Ascending aorta (tissue), 2 donors: ENCODE measurements at regions not wholly inside any gene's neighbourhood (a gene's known extent, or its start where the extent isn't known, plus 50 kb on each side); places are given as distances from the start of the nearest gene placed in this dataset.
"Not testable (repeated sequence)": the region's sequence is repeated elsewhere in the genome, so short reads cannot be mapped to it uniquely, and the experiment has no call there.

ENCODE experiments used
- DNase-seq, 2 donors: peaks; one replicate each; pipeline ENCODE4 v3.0.0-alpha.2; 2019; ENCODE audit warnings: low spot score in 2 of 2
- H3K27ac ChIP-seq, 2 donors: fragments of 200-600 bp; sonication (generic); one replicate each; pipeline ENCODE4 v1.5.1; 2016 to 2017; ENCODE audit warnings: mild to moderate bottlenecking in 1 of 2
- H3K27me3 ChIP-seq: fragments of 200-600 bp; sonication (generic); one replicate; pipeline ENCODE4 v1.5.1; 2017
- H3K36me3 ChIP-seq, 2 donors: fragments of 200-600 bp; sonication (generic); one replicate each; pipeline ENCODE4 v1.5.1; 2016
- H3K4me1 ChIP-seq, 2 donors: fragments of 200-600 bp; sonication (generic); one replicate each; pipeline ENCODE4 v1.5.1; 2016 to 2017; ENCODE audit warnings: mild to moderate bottlenecking in 1 of 2
- H3K4me3 ChIP-seq, 2 donors: fragments of 200-600 bp; sonication (generic); one replicate each; pipeline ENCODE4 v1.5.1; 2016 to 2017; ENCODE audit warnings: mild to moderate bottlenecking in 1 of 2
- H3K9me3 ChIP-seq, 2 donors: fragments of 200-600 bp; sonication (generic); one replicate each; pipeline ENCODE4 v1.5.1; 2016
- CTCF ChIP-seq, 3 experiments: fragments of 200-600 bp in 2 of 3; fragments of 450-650 bp in 1 of 3; sonication (generic) in 2 of 3; IDR thresholded peaks; one replicate each; pipeline ENCODE4 v1.5.1; 2016 to 2019; ENCODE audit warnings: antibody characterized with exemption in 3 of 3, mild to moderate bottlenecking in 1 of 3, moderate library complexity in 1 of 3
- intact Hi-C: fragments of 100-400 bp; cut with DNase I; formaldehyde crosslinking; loops from one replicate; pipeline ENCODE4 v1.15.1; 2023

DNA sequence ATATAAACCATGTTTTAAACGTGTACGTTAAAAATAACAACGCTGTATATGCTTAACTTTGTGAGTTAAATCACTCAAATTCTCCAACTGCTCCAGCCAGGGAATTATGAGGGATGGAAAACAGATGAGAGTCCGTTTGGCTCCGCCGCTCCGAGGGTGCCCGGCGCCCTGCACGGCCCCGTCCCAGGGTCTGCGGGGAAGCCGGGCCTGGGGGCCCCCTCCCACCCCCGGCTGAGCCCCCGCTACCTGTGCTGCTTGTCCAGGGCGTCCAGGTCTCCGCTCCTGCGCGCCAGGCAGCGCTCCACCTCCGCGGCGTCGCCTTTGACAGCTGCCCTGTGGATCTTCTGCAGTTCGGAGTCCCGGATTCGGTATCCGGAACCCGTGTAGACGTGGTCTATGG is 415.5 kb downstream of the FOXD4L4 start:
- H3K27me3 ChIP-seq, H3K9me3 ChIP-seq, H3K27ac ChIP-seq, DNase-seq, H3K4me3 ChIP-seq, H3K36me3 ChIP-seq, intact Hi-C loops, H3K4me1 ChIP-seq: not testable (repeated sequence)

DNA sequence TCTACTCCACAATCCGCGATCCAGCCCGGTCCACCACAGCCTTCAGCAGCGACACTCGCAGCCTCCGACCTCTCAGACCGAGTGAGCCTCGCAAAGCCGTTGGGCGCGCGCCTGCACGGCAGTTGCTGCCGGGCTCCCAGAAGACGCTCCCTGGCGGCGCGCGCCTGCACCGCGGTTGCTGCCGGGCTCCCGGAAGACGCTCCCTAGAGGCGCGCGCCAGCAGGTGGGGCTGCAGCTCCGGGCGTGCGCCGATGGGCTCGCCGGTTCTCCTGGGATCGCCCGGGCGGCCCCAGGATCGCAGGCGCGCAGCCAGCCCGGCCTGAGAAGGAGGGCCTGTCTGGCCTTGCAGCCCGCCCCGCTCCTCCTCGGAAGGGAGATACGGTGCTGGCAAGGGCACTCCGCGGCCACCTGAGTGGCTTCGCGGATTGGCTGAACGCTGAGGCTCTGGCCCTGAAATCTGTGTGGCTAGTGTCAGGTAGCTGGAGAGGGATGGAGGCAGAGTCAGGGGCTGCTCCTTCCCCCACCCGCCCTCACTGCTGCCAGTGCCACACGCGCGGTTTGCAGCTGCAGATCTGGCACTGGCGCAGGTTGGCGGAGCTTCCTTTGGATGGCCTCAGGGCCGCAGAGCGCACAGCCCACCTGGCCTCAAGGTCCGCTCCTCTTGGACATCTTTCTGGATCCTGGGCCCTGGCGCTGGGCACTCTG is 416.2 kb downstream of the FOXD4L4 start:
- intact Hi-C loops, H3K9me3 ChIP-seq, H3K4me1 ChIP-seq, H3K27me3 ChIP-seq, H3K27ac ChIP-seq, DNase-seq, H3K36me3 ChIP-seq: not testable (repeated sequence)
- peak overlapping the region in 1 of 2 donors; percentile 50 for H3K4me3 ChIP-seq
- peak in 1 of 3 experiments; percentile 24 for TF ChIP-seq CTCF (IDR thresholded peaks at IDR 0.05)

DNA sequence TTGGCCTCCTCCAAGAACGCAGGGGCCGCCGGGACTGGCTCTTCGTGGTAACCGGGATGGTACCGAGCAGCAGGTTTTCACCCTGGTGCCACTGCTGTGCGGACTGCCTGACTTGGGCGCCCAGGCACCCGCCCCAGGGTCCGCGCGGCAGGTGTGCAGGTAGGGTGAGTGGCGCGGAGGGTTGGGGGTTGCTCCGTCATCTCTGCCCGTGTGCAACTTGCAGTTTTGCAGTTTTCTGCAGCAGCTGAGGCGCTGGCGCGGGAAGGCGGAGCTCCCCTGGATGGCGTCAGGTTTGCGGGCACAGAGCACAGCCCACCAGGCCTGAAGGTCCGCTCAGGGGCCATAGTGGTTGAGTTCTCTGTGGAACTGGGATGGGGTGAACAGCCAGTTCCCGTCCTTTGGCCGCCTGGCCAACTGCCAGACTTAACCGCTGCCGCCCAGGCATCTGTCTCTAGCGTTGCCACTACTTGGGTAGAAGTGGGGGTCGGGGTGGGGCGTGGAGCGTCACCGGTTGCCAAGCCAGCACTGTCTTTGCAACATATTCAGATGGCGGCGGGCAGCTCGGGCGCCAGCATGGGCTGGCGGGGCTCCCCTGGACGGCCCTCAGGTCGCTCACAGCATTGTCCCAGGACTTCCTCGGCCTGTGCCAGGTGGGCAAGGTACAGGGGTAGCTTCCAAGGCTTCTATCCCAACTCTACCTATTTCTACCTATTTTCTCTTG is 417.2 kb downstream of the FOXD4L4 start:
- H3K9me3 ChIP-seq, H3K36me3 ChIP-seq, intact Hi-C loops, H3K27ac ChIP-seq, DNase-seq, H3K27me3 ChIP-seq, H3K4me1 ChIP-seq: not testable (repeated sequence)
- H3K4me3 ChIP-seq, result peak overlapping the region in 1 of 2 donors; percentile 19

- H3K27ac ChIP-seq, H3K9me3 ChIP-seq, H3K27me3 ChIP-seq, H3K36me3 ChIP-seq, H3K4me1 ChIP-seq, H3K4me3 ChIP-seq, intact Hi-C loops, DNase-seq: not testable (repeated sequence)
These were observed 445.4 kb downstream of the FOXD4L4 start for GRCh38 chr9:66182316-66182715.

DNA sequence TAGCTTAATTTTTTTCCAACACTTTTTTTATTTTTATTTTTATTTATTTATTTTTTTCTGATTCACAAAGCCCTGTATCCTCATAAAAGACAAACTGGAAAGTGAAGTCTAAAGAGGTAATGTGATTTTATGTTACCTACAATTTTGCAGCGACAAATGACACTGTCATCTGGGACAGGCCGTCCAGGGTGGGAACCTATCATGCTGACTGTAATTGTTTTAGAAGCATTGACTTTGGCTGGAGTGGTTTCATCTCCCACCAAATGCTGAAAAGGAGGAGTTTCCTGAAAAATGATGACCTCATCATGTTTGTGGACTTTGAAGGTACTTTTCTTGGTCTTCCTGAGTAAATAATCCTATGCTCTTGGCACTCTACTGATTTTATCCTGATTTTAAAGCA is 446.7 kb downstream of the FOXD4L4 start:
- H3K27me3 ChIP-seq, H3K4me3 ChIP-seq, intact Hi-C loops, H3K36me3 ChIP-seq, H3K9me3 ChIP-seq, DNase-seq, H3K27ac ChIP-seq, H3K4me1 ChIP-seq: not testable (repeated sequence)

- H3K27ac ChIP-seq, H3K4me1 ChIP-seq, H3K27me3 ChIP-seq, intact Hi-C loops, H3K36me3 ChIP-seq, DNase-seq, H3K9me3 ChIP-seq, H3K4me3 ChIP-seq: not testable (repeated sequence)
These were observed 460.3 kb downstream of the FOXD4L4 start for GRCh38 chr9:66197199-66197598.

- H3K27me3 ChIP-seq, H3K27ac ChIP-seq, H3K4me1 ChIP-seq, H3K36me3 ChIP-seq, H3K4me3 ChIP-seq, H3K9me3 ChIP-seq, intact Hi-C loops, DNase-seq: not testable (repeated sequence)
These were observed 461.5 kb downstream of the FOXD4L4 start for GRCh38 chr9:66198421-66198820.

GRCh38 chr9:66206617-66207016 is 469.7 kb downstream of the FOXD4L4 start:
- H3K27ac ChIP-seq, H3K36me3 ChIP-seq, H3K27me3 ChIP-seq, H3K4me1 ChIP-seq, intact Hi-C loops, H3K9me3 ChIP-seq, DNase-seq, H3K4me3 ChIP-seq: not testable (repeated sequence)

DNA sequence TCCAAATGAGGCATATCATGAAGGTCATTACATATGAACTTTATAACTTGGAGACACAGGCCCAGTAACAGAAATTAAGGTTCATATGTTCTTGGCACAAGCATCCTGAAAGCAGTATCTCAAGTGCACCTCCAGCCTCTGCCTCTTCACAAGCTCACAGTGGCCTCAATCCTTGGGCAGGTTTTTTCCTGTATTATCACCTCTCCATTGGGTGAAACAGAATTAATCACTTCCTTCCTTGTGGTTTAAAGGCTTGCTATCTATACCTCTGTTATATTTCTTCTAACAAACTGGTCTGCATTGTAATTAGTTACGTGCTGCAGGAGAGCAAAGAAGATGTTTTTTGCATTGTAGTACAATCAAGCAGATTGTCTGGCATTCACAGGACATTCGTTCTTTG is 471.0 kb downstream of the FOXD4L4 start:
- H3K27me3 ChIP-seq, DNase-seq, H3K9me3 ChIP-seq, H3K36me3 ChIP-seq, H3K4me1 ChIP-seq, H3K27ac ChIP-seq, intact Hi-C loops, H3K4me3 ChIP-seq: not testable (repeated sequence)

- DNase-seq, intact Hi-C loops: not testable (repeated sequence)
These were observed 507.8 kb downstream of the FOXD4L4 start for GRCh38 chr9:66244763-66245162.

GRCh38 chr9:66245481-66245880 is 508.5 kb downstream of the FOXD4L4 start:
- intact Hi-C loops, H3K27me3 ChIP-seq, DNase-seq, H3K27ac ChIP-seq, H3K4me1 ChIP-seq, H3K4me3 ChIP-seq, H3K36me3 ChIP-seq, H3K9me3 ChIP-seq: not testable (repeated sequence)

More at GRCh38 chr9:66244763-66245162, 507.8 kb downstream of the FOXD4L4 start:
- not testable (repeated sequence) for H3K36me3 ChIP-seq, H3K9me3 ChIP-seq, H3K27ac ChIP-seq, H3K4me3 ChIP-seq, H3K27me3 ChIP-seq, H3K4me1 ChIP-seq

GRCh38 chr9:66257581-66257980 is 520.6 kb downstream of the FOXD4L4 start:
- H3K27ac ChIP-seq, H3K36me3 ChIP-seq, H3K4me1 ChIP-seq, H3K4me3 ChIP-seq, intact Hi-C loops, DNase-seq, H3K27me3 ChIP-seq, H3K9me3 ChIP-seq: not testable (repeated sequence)

- H3K36me3 ChIP-seq, H3K27ac ChIP-seq, intact Hi-C loops, H3K4me1 ChIP-seq, H3K9me3 ChIP-seq, H3K4me3 ChIP-seq, DNase-seq, H3K27me3 ChIP-seq: not testable (repeated sequence)
These were observed 524.6 kb downstream of the FOXD4L4 start for GRCh38 chr9:66261576-66261975.
